ENCODE measurements at regions not wholly inside any gene's neighbourhood (a gene's known extent, or its start where the extent isn't known, plus 50 kb on each side); places are given as distances from the start of the nearest gene placed in this dataset.

- no peak for TF ChIP-seq ZFP3 (CRISPR knock-in tag; IDR thresholded peaks at IDR 0.05)
- TF ChIP-seq BACH2 (CRISPR knock-in tag; IDR thresholded peaks at IDR 0.05; ENCODE audit: borderline replicate concordance), result no peak
- no peak for TF ChIP-seq PATZ1 (CRISPR knock-in tag; IDR thresholded peaks at IDR 0.05; ENCODE audit: borderline replicate concordance)
- TF ChIP-seq GLIS3 (CRISPR knock-in tag; IDR thresholded peaks at IDR 0.05), result no peak
- no peak for TF ChIP-seq TOX (CRISPR knock-in tag; IDR thresholded peaks at IDR 0.05; ENCODE audit: borderline replicate concordance)
- no peak for TF ChIP-seq ZC3H10 (CRISPR knock-in tag; IDR thresholded peaks at IDR 0.05)
- no peak for TF ChIP-seq ISL1 (CRISPR knock-in tag; IDR thresholded peaks at IDR 0.05)
- TF ChIP-seq CSDC2 (CRISPR knock-in tag; IDR thresholded peaks at IDR 0.05), result no peak
- TF ChIP-seq, protein P1, sequence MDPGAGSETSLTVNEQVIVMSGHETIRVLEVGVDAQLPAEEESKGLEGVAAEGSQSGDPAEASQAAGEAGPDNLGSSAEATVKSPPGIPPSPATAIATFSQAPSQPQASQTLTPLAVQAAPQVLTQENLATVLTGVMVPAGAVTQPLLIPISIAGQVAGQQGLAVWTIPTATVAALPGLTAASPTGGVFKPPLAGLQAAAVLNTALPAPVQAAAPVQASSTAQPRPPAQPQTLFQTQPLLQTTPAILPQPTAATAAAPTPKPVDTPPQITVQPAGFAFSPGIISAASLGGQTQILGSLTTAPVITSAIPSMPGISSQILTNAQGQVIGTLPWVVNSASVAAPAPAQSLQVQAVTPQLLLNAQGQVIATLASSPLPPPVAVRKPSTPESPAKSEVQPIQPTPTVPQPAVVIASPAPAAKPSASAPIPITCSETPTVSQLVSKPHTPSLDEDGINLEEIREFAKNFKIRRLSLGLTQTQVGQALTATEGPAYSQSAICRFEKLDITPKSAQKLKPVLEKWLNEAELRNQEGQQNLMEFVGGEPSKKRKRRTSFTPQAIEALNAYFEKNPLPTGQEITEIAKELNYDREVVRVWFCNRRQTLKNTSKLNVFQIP (CRISPR knock-in tag; IDR thresholded peaks at IDR 0.05; ENCODE audit: borderline replicate concordance, low read depth), result no peak
- no peak for TF ChIP-seq PPARA (CRISPR knock-in tag; IDR thresholded peaks at IDR 0.05; ENCODE audit: borderline replicate concordance)
- TF ChIP-seq SNAI2 (CRISPR knock-in tag; IDR thresholded peaks at IDR 0.05), result no peak
- TF ChIP-seq ZNF565 (CRISPR knock-in tag; conservative IDR thresholded peaks at IDR 0.05; ENCODE audit: low read depth), result no peak
- TF ChIP-seq TCF4 (CRISPR knock-in tag; IDR thresholded peaks at IDR 0.05; ENCODE audit: borderline replicate concordance), result no peak
Observed at GRCh38 chr20:63073738-63074065, 66.9 kb upstream of the BHLHE23 start.

All from SK-N-SH treated with all-trans-retinoic acid at 6 μM for 48 hours (cell line).